WTC11 (cell line): ENCODE measurements at regions not wholly inside any gene's neighbourhood (a gene's known extent, or its start where the extent isn't known, plus 50 kb on each side); places are given as distances from the start of the nearest gene placed in this dataset.

Source experiments
- ATAC-seq: fragments of 200-7000 bp; cut with Tn5 transposase; 2 replicates; pipeline ENCODE4 v1.10.0; 2021; ENCODE audit warnings: mild to moderate bottlenecking, moderate library complexity
- CTCF ChIA-PET: fragments of 300-600 bp; sonication (Branson Sonifier 250); formaldehyde crosslinking; loops from one replicate; lab custom pipeline; 2021; ENCODE audit warnings: antibody characterized with exemption; lab: Charles Lee
- POLR2A ChIA-PET: fragments of 350-600 bp; sonication (Branson Sonifier 250); formaldehyde crosslinking; loops from one replicate; lab custom pipeline; 2021; ENCODE audit warnings: antibody characterized with exemption; lab: Charles Lee
- DNase-seq: peaks from one replicate; pipeline ENCODE4 v3.0.0; 2021; ENCODE audit warnings: low spot score
- H3K27ac Mint-ChIP-seq: 2 replicates; pipeline ENCODE4 v1.8.0; 2021; ENCODE audit warnings: mixed read lengths
- H3K27me3 Mint-ChIP-seq: 2 replicates; pipeline ENCODE4 v1.8.0; 2021; ENCODE audit warnings: low read depth, mild to moderate bottlenecking, moderate library complexity, mixed read lengths
- H3K36me3 Mint-ChIP-seq: 2 replicates; pipeline ENCODE4 v1.8.0; 2021; ENCODE audit warnings: mixed read lengths
- H3K4me1 Mint-ChIP-seq: 2 replicates; pipeline ENCODE4 v1.8.0; 2022; ENCODE audit warnings: mixed read lengths
- H3K4me3 Mint-ChIP-seq: 2 replicates; pipeline ENCODE4 v1.8.0; 2021; ENCODE audit warnings: mild to moderate bottlenecking, moderate library complexity, mixed read lengths
- H3K9me3 Mint-ChIP-seq: 2 replicates; pipeline ENCODE4 v1.8.0; 2021; ENCODE audit warnings: mixed read lengths
- AFF4 ChIP-seq: sonication (generic); formaldehyde crosslinking; IDR thresholded peaks from 2 replicates; pipeline ENCODE4 v1.8.1; 2023; ENCODE audit warnings: mild to moderate bottlenecking, missing genetic modification reagents, borderline replicate concordance
- EMX1 ChIP-seq: fragments of 250-450 bp; sonication (Bioruptor Pico); IDR thresholded peaks from 2 replicates; pipeline ENCODE4 v1.8.0; 2021; ENCODE audit warnings: mild to moderate bottlenecking
- FOXP1 ChIP-seq: sonication (generic); formaldehyde crosslinking; IDR thresholded peaks from 2 replicates; pipeline ENCODE4 v1.8.0; 2022; ENCODE audit warnings: missing genetic modification reagents, mild to moderate bottlenecking, moderate library complexity, borderline replicate concordance
- GRHL2 ChIP-seq: fragments of 250-450 bp; sonication (Bioruptor Pico); IDR thresholded peaks from 2 replicates; pipeline ENCODE4 v1.8.0; 2022; ENCODE audit warnings: mild to moderate bottlenecking, moderate library complexity; ENCODE audit not compliant: insufficient replicate concordance, severe bottlenecking
- HMGXB4 ChIP-seq: sonication (generic); formaldehyde crosslinking; IDR thresholded peaks from 2 replicates; pipeline ENCODE4 v1.8.1; 2023; ENCODE audit warnings: mild to moderate bottlenecking, moderate library complexity, missing genetic modification reagents
- IRF1 ChIP-seq: sonication (generic); formaldehyde crosslinking; IDR thresholded peaks from 2 replicates; pipeline ENCODE4 v1.8.0; 2023; ENCODE audit warnings: missing genetic modification reagents
- IRF2 ChIP-seq: sonication (generic); formaldehyde crosslinking; IDR thresholded peaks from 2 replicates; pipeline ENCODE4 v1.8.0; 2022; ENCODE audit warnings: low read depth, missing genetic modification reagents, borderline replicate concordance
- JAZF1 ChIP-seq: fragments of 250-450 bp; sonication (Bioruptor Pico); IDR thresholded peaks from 2 replicates; pipeline ENCODE4 v1.9.0; 2021; ENCODE audit warnings: moderate library complexity, mild to moderate bottlenecking, inconsistent platforms
- JUN ChIP-seq: sonication (generic); formaldehyde crosslinking; IDR thresholded peaks from 2 replicates; pipeline ENCODE4 v1.8.0; 2023; ENCODE audit warnings: mild to moderate bottlenecking, missing genetic modification reagents
- KAT7 ChIP-seq: sonication (generic); formaldehyde crosslinking; IDR thresholded peaks from 2 replicates; pipeline ENCODE4 v1.8.1; 2023; ENCODE audit warnings: missing genetic modification reagents, mild to moderate bottlenecking, borderline replicate concordance
- MYBL2 ChIP-seq: sonication (generic); formaldehyde crosslinking; IDR thresholded peaks from 2 replicates; pipeline ENCODE4 v1.8.1; 2023; ENCODE audit warnings: mild to moderate bottlenecking, moderate library complexity, missing genetic modification reagents
- NR1H2 ChIP-seq: sonication (generic); formaldehyde crosslinking; IDR thresholded peaks from 2 replicates; pipeline ENCODE4 v1.9.0; 2021; ENCODE audit warnings: mild to moderate bottlenecking, moderate library complexity, missing genetic modification reagents
- OVOL2 ChIP-seq: fragments of 250-450 bp; sonication (Bioruptor Pico); IDR thresholded peaks from 2 replicates; pipeline ENCODE4 v1.9.0; 2021; ENCODE audit warnings: mild to moderate bottlenecking, borderline replicate concordance
- PREB ChIP-seq: sonication (generic); formaldehyde crosslinking; IDR thresholded peaks from 2 replicates; pipeline ENCODE4 v1.8.1; 2022; ENCODE audit warnings: mild to moderate bottlenecking, missing genetic modification reagents, moderate library complexity, borderline replicate concordance
- RELA ChIP-seq: sonication (generic); formaldehyde crosslinking; IDR thresholded peaks from 2 replicates; pipeline ENCODE4 v1.8.1; 2022; ENCODE audit warnings: missing genetic modification reagents, mild to moderate bottlenecking, borderline replicate concordance
- SMAD3 ChIP-seq: sonication (generic); formaldehyde crosslinking; IDR thresholded peaks from 2 replicates; pipeline ENCODE4 v1.8.0; 2022; ENCODE audit warnings: missing genetic modification reagents, mild to moderate bottlenecking, borderline replicate concordance
- TP53 ChIP-seq: sonication (generic); formaldehyde crosslinking; IDR thresholded peaks from 2 replicates; pipeline ENCODE4 v1.8.1; 2023; ENCODE audit warnings: mild to moderate bottlenecking, missing genetic modification reagents
- USF1 ChIP-seq: sonication (generic); formaldehyde crosslinking; IDR thresholded peaks from 2 replicates; pipeline ENCODE4 v1.8.0; 2022; ENCODE audit warnings: mild to moderate bottlenecking, missing genetic modification reagents
- ZMAT4 ChIP-seq: fragments of 250-450 bp; sonication (Bioruptor Pico); IDR thresholded peaks from 2 replicates; pipeline ENCODE4 v1.9.0; 2021; ENCODE audit warnings: mild to moderate bottlenecking
- ZNF219 ChIP-seq: sonication (generic); formaldehyde crosslinking; IDR thresholded peaks from 2 replicates; pipeline ENCODE4 v1.8.0; 2023; ENCODE audit warnings: missing genetic modification reagents, mild to moderate bottlenecking, borderline replicate concordance
- ZNF232 ChIP-seq: sonication (generic); formaldehyde crosslinking; IDR thresholded peaks from 2 replicates; pipeline ENCODE4 v1.8.0; 2022; ENCODE audit warnings: mild to moderate bottlenecking, missing genetic modification reagents
- ZNF416 ChIP-seq: fragments of 250-450 bp; sonication (Bioruptor Pico); IDR thresholded peaks from 2 replicates; pipeline ENCODE4 v1.9.0; 2021; ENCODE audit warnings: mild to moderate bottlenecking, inconsistent platforms
- ZNF512 ChIP-seq: sonication (generic); formaldehyde crosslinking; IDR thresholded peaks from 2 replicates; pipeline ENCODE4 v1.8.1; 2022; ENCODE audit warnings: missing genetic modification reagents, borderline replicate concordance
- ZNF671 ChIP-seq: fragments of 250-450 bp; sonication (Bioruptor Pico); IDR thresholded peaks from 2 replicates; pipeline ENCODE4 v1.8.0; 2021; ENCODE audit warnings: mild to moderate bottlenecking

GRCh38 chr9:87350915-87351314 is 146.8 kb upstream of the DAPK1 start:
- CTCF ChIA-PET, result interaction anchor here (1.6 kb wide), 1 partner anchor 13 kb away, joined by 4 read pairs; no protein-coding TSS in a partner anchor
- no peaks in the 10 kb centered on the region for H3K9me3 Mint-ChIP-seq
- POLR2A ChIA-PET, result no interaction called here
- peaks cover 25% of the 10 kb centered on the region for H3K4me1 Mint-ChIP-seq
- no peak overlapping the region for H3K27ac Mint-ChIP-seq
- ATAC-seq (no peak), DNase-seq (no peak)
- TF ChIP-seq ZNF232 (no peak), TP53 (no peak), AFF4 (CRISPR knock-in tag) (no peak), IRF1 (no peak), USF1 (no peak), RELA (no peak), FOXP1 (CRISPR knock-in tag) (no peak), ZNF416 (CRISPR knock-in tag) (no peak), KAT7 (no peak), ZMAT4 (CRISPR knock-in tag) (no peak), NR1H2 (CRISPR knock-in tag) (no peak), JAZF1 (CRISPR knock-in tag) (no peak), PREB (CRISPR knock-in tag) (no peak), GRHL2 (no peak)
- no peaks in the 10 kb centered on the region for H3K36me3 Mint-ChIP-seq
- H3K4me3 Mint-ChIP-seq, result no peak overlapping the region
- no peaks in the 10 kb centered on the region; the same call in 1 of the 2 replicates for H3K27me3 Mint-ChIP-seq

GRCh38 chr9:87353301-87353700 is 144.4 kb upstream of the DAPK1 start:
- Mint-ChIP-seq H3K4me1 (peaks cover 13% of the 10 kb centered on the region), H3K36me3 (no peaks in the 10 kb centered on the region), H3K9me3 (no peaks in the 10 kb centered on the region), H3K27ac (no peak overlapping the region), H3K4me3 (no peak overlapping the region), H3K27me3 (no peaks in the 10 kb centered on the region)
- POLR2A ChIA-PET, result no interaction called here
- DNase-seq (no peak), ATAC-seq (no peak)
- TF ChIP-seq OVOL2 (no peak), SMAD3 (CRISPR knock-in tag) (no peak), EMX1 (CRISPR knock-in tag) (no peak), RELA (no peak), ZNF232 (no peak), ZNF219 (CRISPR knock-in tag) (no peak), IRF2 (CRISPR knock-in tag) (no peak), MYBL2 (CRISPR knock-in tag) (no peak), USF1 (no peak), JUN (no peak), ZNF512 (CRISPR knock-in tag) (no peak), ZNF671 (CRISPR knock-in tag) (no peak), NR1H2 (CRISPR knock-in tag) (no peak), HMGXB4 (CRISPR knock-in tag) (no peak), GRHL2 (no peak)
- CTCF ChIA-PET, result no interaction called here
